Suprapubic skin (tissue), 3 donors: ENCODE measurements at regions not wholly inside any gene's neighbourhood (a gene's known extent, or its start where the extent isn't known, plus 50 kb on each side); places are given as distances from the start of the nearest gene placed in this dataset.

Source experiments
- POLR2A ChIP-seq, 2 donors: fragments of 450-650 bp; IDR thresholded peaks; one replicate each; pipeline ENCODE4 v1.6.1; 2017; ENCODE audit warnings: antibody characterized with exemption in 2 of 2, mild to moderate bottlenecking in 2 of 2, moderate library complexity in 2 of 2
- TF ChIP-seq, protein P1 (sequence below), 2 donors: fragments of 200-600 bp in 1 of 2; fragments of 450-650 bp in 1 of 2; sonication (generic) in 1 of 2; IDR thresholded peaks; one replicate each; pipeline ENCODE4 v1.5.1; 2016 to 2019; ENCODE audit warnings: antibody characterized with exemption in 2 of 2, mild to moderate bottlenecking in 1 of 2, moderate library complexity in 1 of 2

- TF ChIP-seq, protein P1, sequence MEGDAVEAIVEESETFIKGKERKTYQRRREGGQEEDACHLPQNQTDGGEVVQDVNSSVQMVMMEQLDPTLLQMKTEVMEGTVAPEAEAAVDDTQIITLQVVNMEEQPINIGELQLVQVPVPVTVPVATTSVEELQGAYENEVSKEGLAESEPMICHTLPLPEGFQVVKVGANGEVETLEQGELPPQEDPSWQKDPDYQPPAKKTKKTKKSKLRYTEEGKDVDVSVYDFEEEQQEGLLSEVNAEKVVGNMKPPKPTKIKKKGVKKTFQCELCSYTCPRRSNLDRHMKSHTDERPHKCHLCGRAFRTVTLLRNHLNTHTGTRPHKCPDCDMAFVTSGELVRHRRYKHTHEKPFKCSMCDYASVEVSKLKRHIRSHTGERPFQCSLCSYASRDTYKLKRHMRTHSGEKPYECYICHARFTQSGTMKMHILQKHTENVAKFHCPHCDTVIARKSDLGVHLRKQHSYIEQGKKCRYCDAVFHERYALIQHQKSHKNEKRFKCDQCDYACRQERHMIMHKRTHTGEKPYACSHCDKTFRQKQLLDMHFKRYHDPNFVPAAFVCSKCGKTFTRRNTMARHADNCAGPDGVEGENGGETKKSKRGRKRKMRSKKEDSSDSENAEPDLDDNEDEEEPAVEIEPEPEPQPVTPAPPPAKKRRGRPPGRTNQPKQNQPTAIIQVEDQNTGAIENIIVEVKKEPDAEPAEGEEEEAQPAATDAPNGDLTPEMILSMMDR (IDR thresholded peaks at IDR 0.05): no peak
- no peak for TF ChIP-seq POLR2A (IDR thresholded peaks at IDR 0.05)
These were observed 74.3 kb upstream of the SALL3 start for GRCh38 chr18:78905334-78905733.
